ENCODE measurements at regions not wholly inside any gene's neighbourhood (a gene's known extent, or its start where the extent isn't known, plus 50 kb on each side); places are given as distances from the start of the nearest gene placed in this dataset.

DNA sequence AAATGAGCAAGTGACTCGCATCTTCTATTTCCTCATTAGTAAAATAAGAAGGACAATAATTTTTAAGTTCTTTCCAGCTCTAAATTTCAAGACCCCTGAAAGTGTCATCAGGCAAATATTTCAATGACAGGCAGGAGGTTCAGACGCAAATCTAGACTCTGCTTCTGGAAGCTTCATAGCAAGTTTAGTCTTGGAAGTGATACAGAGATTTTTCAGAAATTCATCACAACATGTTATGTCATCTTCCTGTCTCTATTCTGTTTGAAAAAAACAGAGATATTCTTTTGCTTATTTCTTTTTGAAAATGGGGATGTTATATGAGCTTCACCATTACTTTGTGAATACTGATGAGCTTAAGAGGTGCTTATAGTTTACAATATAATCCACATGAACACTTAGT, 74.0 kb downstream of the C3orf85 start:
- no peak overlapping the region for H3K4me3 Mint-ChIP-seq
- CTCF ChIA-PET, result no interaction called here
- H3K27ac Mint-ChIP-seq, result no peak overlapping the region

DNA sequence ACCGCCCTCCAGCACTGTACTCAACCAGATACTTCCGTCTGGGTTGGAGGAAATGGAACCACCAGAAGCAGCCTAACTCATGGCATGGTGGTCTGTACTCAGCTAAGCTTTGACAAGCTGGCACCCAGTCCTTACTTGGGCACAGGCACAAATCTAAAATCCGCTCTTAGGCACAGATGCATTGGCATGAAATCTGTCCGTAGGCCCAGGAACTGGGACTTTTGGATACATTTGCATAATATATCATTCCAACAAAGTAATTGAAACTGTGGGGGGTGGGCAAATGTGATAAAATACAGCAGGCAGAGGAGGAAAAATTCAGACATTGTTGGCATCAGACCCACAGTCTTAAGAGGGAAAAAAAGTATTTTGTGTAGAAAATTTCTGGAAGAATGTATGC, 75.4 kb downstream of the C3orf85 start:
- no peak overlapping the region for H3K4me3 Mint-ChIP-seq
- no peak for DNase-seq
- H3K27ac Mint-ChIP-seq, result no peak overlapping the region
- H3K9me3 Mint-ChIP-seq, result no peaks in the 10 kb centered on the region
- ChIA-PET POLR2A (no interaction called here), CTCF (no interaction called here)
- peaks cover 3% of the 10 kb centered on the region for H3K27me3 Mint-ChIP-seq
- H3K4me1 Mint-ChIP-seq, result no peaks in the 10 kb centered on the region
- no peaks in the 10 kb centered on the region for H3K36me3 Mint-ChIP-seq (ENCODE audit: low read depth)

More for the DNA sequence above, 74.0 kb downstream of the C3orf85 start:
- no peak for DNase-seq
- POLR2A ChIA-PET, result no interaction called here
- Mint-ChIP-seq H3K27me3 (peaks cover 3% of the 10 kb centered on the region), H3K4me1 (no peaks in the 10 kb centered on the region), H3K36me3 (ENCODE audit: low read depth) (no peaks in the 10 kb centered on the region), H3K9me3 (no peaks in the 10 kb centered on the region)

- no peak for DNase-seq
- no peaks in the 10 kb centered on the region for H3K9me3 Mint-ChIP-seq
- ChIA-PET CTCF (no interaction called here), POLR2A (no interaction called here)
- no peaks in the 10 kb centered on the region for H3K36me3 Mint-ChIP-seq (ENCODE audit: low read depth)
- no peak overlapping the region for H3K4me3 Mint-ChIP-seq
- peaks cover 3% of the 10 kb centered on the region for H3K27me3 Mint-ChIP-seq
- H3K27ac Mint-ChIP-seq, result no peak overlapping the region
- no peaks in the 10 kb centered on the region for H3K4me1 Mint-ChIP-seq
Observed at GRCh38 chr3:109213321-109213720, 76.8 kb downstream of the C3orf85 start.

GRCh38 chr3:109224333-109224732, 87.8 kb downstream of the C3orf85 start:
- CTCF ChIA-PET, result interaction anchor here (1.0 kb wide), 1 partner anchor 200 kb away, joined by 3 read pairs; no protein-coding TSS in a partner anchor
- Mint-ChIP-seq H3K27ac (no peak overlapping the region), H3K9me3 (no peaks in the 10 kb centered on the region), H3K4me1 (no peaks in the 10 kb centered on the region), H3K36me3 (ENCODE audit: low read depth) (no peaks in the 10 kb centered on the region), H3K4me3 (no peak overlapping the region), H3K27me3 (peaks cover 1% of the 10 kb centered on the region)
- POLR2A ChIA-PET, result no interaction called here
- DNase-seq, result no peak

GRCh38 chr3:109225516-109225915, 89.0 kb downstream of the C3orf85 start:
- no peak overlapping the region for H3K4me3 Mint-ChIP-seq
- no peaks in the 10 kb centered on the region for H3K4me1 Mint-ChIP-seq
- H3K36me3 Mint-ChIP-seq (ENCODE audit: low read depth), result no peaks in the 10 kb centered on the region
- H3K27me3 Mint-ChIP-seq, result peaks cover 1% of the 10 kb centered on the region
- CTCF ChIA-PET, result no interaction called here
- H3K27ac Mint-ChIP-seq, result no peak overlapping the region
- POLR2A ChIA-PET, result no interaction called here
- DNase-seq, result no peak
- H3K9me3 Mint-ChIP-seq, result no peaks in the 10 kb centered on the region

DNA sequence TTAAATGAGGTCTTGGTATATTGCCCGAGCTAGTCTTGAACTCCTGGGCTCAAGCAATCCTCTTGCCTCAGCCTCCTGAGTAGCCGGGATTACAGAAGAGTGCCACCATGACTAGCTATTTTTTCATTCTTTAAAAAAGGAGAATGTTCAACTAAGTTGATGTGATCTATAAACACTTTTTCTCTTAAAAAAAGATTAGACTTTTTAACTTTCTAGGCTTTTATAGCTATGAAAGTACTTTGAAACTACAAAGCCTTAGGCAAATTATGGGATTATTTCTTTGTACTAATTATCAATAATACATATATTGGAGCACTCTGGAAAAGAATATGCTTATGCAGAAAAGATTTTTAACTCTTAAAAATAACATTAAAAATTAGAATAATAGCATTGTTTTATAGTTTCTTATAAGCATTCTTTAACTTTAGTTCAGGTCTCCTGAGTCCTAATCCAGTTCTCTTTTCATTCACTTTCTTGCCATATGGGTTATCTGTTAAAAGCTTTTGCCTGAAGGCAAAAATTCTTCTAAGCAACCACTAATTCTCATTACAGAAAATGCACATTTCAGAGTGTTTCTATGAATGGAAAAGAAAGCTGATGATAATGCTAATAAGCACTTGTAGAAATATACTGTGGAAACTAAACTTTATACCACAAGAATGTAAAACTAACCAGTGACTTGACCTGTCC, 87.8 kb downstream of the DPPA2 start:
- CTCF ChIA-PET, result no interaction called here

DNA sequence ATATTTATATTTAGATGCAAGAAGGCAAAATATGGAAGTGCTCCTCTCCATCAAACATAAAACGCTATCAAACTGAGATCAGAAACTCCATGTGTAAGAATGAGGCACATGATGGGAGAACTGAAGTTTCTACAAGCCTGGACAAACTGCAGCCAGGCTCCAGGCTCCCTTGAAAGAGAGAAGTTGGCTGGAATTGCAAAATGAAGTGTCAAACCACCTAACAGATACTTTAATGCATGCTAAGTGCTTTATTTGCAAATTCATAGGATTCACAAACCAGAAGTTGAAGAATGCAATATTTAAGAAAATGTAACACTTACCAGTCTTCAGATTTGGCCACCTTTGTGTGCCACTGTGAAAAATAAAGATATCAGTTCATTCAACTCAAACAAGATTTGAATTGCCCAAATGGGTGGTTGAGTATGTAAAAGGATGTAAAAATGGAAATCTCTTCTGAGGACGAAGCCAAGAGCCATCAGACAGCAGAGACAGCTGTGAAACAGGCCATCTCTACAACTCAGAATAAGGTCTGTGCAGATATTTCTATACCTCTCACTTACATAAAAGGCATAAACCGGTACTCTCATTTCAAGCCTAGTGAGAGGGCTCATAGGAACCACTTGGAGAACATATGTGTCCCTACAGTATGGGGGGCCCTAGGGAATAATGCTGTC, 87.0 kb downstream of the DPPA2 start:
- H3K36me3 Mint-ChIP-seq (ENCODE audit: low read depth), result no peaks in the 10 kb centered on the region
- H3K27me3 Mint-ChIP-seq, result peaks cover 1% of the 10 kb centered on the region
- DNase-seq, result no peak
- H3K27ac Mint-ChIP-seq, result no peak overlapping the region
- POLR2A ChIA-PET, result no interaction called here
- peaks cover 3% of the 10 kb centered on the region for H3K9me3 Mint-ChIP-seq
- CTCF ChIA-PET, result no interaction called here
- no peak overlapping the region for H3K4me3 Mint-ChIP-seq
- H3K4me1 Mint-ChIP-seq, result no peaks in the 10 kb centered on the region

More for the DNA sequence above, 87.8 kb downstream of the DPPA2 start:
- no peak for DNase-seq
- H3K27me3 Mint-ChIP-seq, result peaks cover 1% of the 10 kb centered on the region
- no peak overlapping the region for H3K27ac Mint-ChIP-seq
- H3K4me3 Mint-ChIP-seq, result no peak overlapping the region
- no peaks in the 10 kb centered on the region for H3K36me3 Mint-ChIP-seq (ENCODE audit: low read depth)
- H3K9me3 Mint-ChIP-seq, result no peaks in the 10 kb centered on the region
- no peaks in the 10 kb centered on the region for H3K4me1 Mint-ChIP-seq
- POLR2A ChIA-PET, result no interaction called here

- CTCF ChIA-PET, result no interaction called here
- POLR2A ChIA-PET, result no interaction called here
- H3K4me3 Mint-ChIP-seq, result no peak overlapping the region
- H3K36me3 Mint-ChIP-seq (ENCODE audit: low read depth), result no peaks in the 10 kb centered on the region
- H3K27me3 Mint-ChIP-seq, result no peaks in the 10 kb centered on the region
- no peaks in the 10 kb centered on the region for H3K4me1 Mint-ChIP-seq
- no peak for DNase-seq
- peaks cover 7% of the 10 kb centered on the region for H3K9me3 Mint-ChIP-seq
- no peak overlapping the region for H3K27ac Mint-ChIP-seq
Observed at GRCh38 chr3:109234300-109234699, 82.0 kb downstream of the DPPA2 start.

GRCh38 chr3:109241459-109242186, 74.7 kb downstream of the DPPA2 start:
- POLR2A ChIA-PET, result no interaction called here
- CTCF ChIA-PET, result no interaction called here
- H3K9me3 Mint-ChIP-seq, result peaks cover 2% of the 10 kb centered on the region
- no peaks in the 10 kb centered on the region for H3K4me1 Mint-ChIP-seq
- no peak overlapping the region for H3K4me3 Mint-ChIP-seq
- H3K27ac Mint-ChIP-seq, result no peak overlapping the region
- no peaks in the 10 kb centered on the region for H3K36me3 Mint-ChIP-seq (ENCODE audit: low read depth)
- no peaks in the 10 kb centered on the region for H3K27me3 Mint-ChIP-seq
- no peak for DNase-seq

DNA sequence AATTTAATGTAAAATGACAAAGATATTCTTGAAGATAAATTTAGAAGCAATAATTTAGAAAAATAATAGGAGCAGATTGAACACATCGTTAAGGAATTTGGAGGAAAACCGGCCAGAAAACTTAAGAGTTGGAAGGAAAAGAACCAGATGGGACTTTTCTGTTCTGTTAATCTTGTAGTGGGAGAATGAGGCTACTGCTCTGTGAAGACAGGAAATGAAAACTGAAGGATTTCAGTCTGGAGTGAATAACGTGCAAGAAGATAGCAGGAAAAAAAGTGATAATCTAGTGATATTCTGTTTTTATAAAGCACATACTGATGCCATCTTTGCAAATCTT, 74.2 kb downstream of the DPPA2 start:
- Mint-ChIP-seq H3K27ac (no peak overlapping the region), H3K9me3 (no peaks in the 10 kb centered on the region), H3K36me3 (ENCODE audit: low read depth) (no peaks in the 10 kb centered on the region), H3K4me3 (no peak overlapping the region), H3K4me1 (no peaks in the 10 kb centered on the region), H3K27me3 (no peaks in the 10 kb centered on the region)
- no peak for DNase-seq
- POLR2A ChIA-PET, result no interaction called here
- CTCF ChIA-PET, result no interaction called here
